IMR-90 (cell line): ENCODE measurements at regions not wholly inside any gene's neighbourhood (a gene's known extent, or its start where the extent isn't known, plus 50 kb on each side); places are given as distances from the start of the nearest gene placed in this dataset.

Experiments used
- ATAC-seq: fragments of 200-7000 bp; cut with Tn5 transposase; 2 replicates; pipeline ENCODE4 v1.9.1; 2020; ENCODE audit warnings: low read depth, mild to moderate bottlenecking, moderate library complexity
- BruUV-seq: library from RNA; stranded (reverse); fragments of 400-500 nt; replicated peaks from 2 replicates; lab custom pipeline; 2021; lab: Mats Ljungman, UMichigan
- CTCF ChIA-PET: fragments of 300-600 bp; formaldehyde crosslinking; extraction: SDS; loops from one replicate; lab custom pipeline; 2021; ENCODE audit warnings: antibody characterized with exemption; lab: Yijun Ruan, JAX
- POLR2A ChIA-PET: fragments of 300-600 bp; sonication (Branson Sonifier 250); formaldehyde crosslinking; loops from one replicate; lab custom pipeline; 2022; ENCODE audit warnings: antibody characterized with exemption; ENCODE audit not compliant: unreplicated experiment; lab: Charles Lee
- DNase-seq: peaks from one replicate; pipeline ENCODE4 v3.0.0; 2013
- H2AFZ ChIP-seq: replicated peaks from 2 replicates; pipeline ENCODE3; 2013; ENCODE audit warnings: low read length, mild to moderate bottlenecking; ENCODE audit not compliant: poor library complexity
- H2AK5ac ChIP-seq: 2 replicates; pipeline ENCODE4 v1.6.1; 2013; ENCODE audit warnings: low read depth, low read length, inconsistent platforms
- H2AK9ac ChIP-seq: replicated peaks from 2 replicates; pipeline ENCODE3; 2013; ENCODE audit warnings: mild to moderate bottlenecking, low read depth, low read length, moderate library complexity; ENCODE audit not compliant: poor library complexity
- H2BK120ac ChIP-seq: 2 replicates; pipeline ENCODE4 v1.6.1; 2013; ENCODE audit warnings: low read depth, low read length, inconsistent platforms
- H2BK15ac ChIP-seq: 3 replicates; pipeline ENCODE4 v1.6.1; 2013; ENCODE audit warnings: low read depth, low read length, inconsistent platforms
- H2BK20ac ChIP-seq: 2 replicates; pipeline ENCODE4 v1.6.1; 2013; ENCODE audit warnings: low read depth, mild to moderate bottlenecking, inconsistent platforms, low read length, moderate library complexity
- H2BK5ac ChIP-seq: 2 replicates; pipeline ENCODE4 v1.6.1; 2013; ENCODE audit warnings: mild to moderate bottlenecking, low read depth, low read length, inconsistent platforms; ENCODE audit not compliant: poor library complexity, severe bottlenecking
- H3K14ac ChIP-seq: replicated peaks from 2 replicates; pipeline ENCODE4 v1.6.1; 2013; ENCODE audit warnings: low read depth, low read length, inconsistent platforms
- H3K18ac ChIP-seq: 2 replicates; pipeline ENCODE4 v1.6.1; 2013; ENCODE audit warnings: low read depth, low read length, control low read depth
- H3K23ac ChIP-seq: 2 replicates; pipeline ENCODE4 v1.6.1; 2013; ENCODE audit warnings: low read depth, low read length, inconsistent platforms
- H3K27ac ChIP-seq: 2 replicates; pipeline ENCODE4 v1.5.1; 2013; ENCODE audit warnings: mild to moderate bottlenecking, control low read depth, low read length; ENCODE audit not compliant: insufficient read depth
- H3K27me3 ChIP-seq: 2 replicates; pipeline ENCODE4 v1.6.1; 2013; ENCODE audit warnings: low read length; ENCODE audit not compliant: control insufficient read depth, insufficient read depth
- H3K36me3 ChIP-seq: 2 replicates; pipeline ENCODE4 v1.6.1; 2013; ENCODE audit warnings: low read length, mixed read lengths; ENCODE audit not compliant: control insufficient read depth, insufficient read depth
- H3K4ac ChIP-seq: 2 replicates; pipeline ENCODE4 v1.6.1; 2013; ENCODE audit warnings: low read depth, low read length, inconsistent platforms
- H3K4me1 ChIP-seq: 2 replicates; pipeline ENCODE4 v1.6.1; 2013; ENCODE audit warnings: low read length, mixed read lengths; ENCODE audit not compliant: control insufficient read depth, insufficient read depth
- H3K4me2 ChIP-seq: 2 replicates; pipeline ENCODE4 v1.6.1; 2013; ENCODE audit warnings: low read depth, mild to moderate bottlenecking, control low read depth, low read length, moderate library complexity
- H3K4me3 ChIP-seq: 2 replicates; pipeline ENCODE4 v1.5.1; 2013; ENCODE audit warnings: low read depth, mild to moderate bottlenecking, control low read depth, low read length, moderate library complexity; ENCODE audit not compliant: insufficient read depth
- H3K56ac ChIP-seq: 2 replicates; pipeline ENCODE4 v1.6.1; 2013; ENCODE audit warnings: low read length, inconsistent platforms; ENCODE audit not compliant: insufficient read depth; ENCODE audit errors: extremely low read depth
- H3K79me1 ChIP-seq, 2 experiments: 2 replicates each; pipeline ENCODE4 v1.6.1; 2013; ENCODE audit warnings: low read length in 2 of 2, inconsistent platforms in 1 of 2, low read depth in 1 of 2
- H3K9ac ChIP-seq: 2 replicates; pipeline ENCODE4 v1.6.1; 2013; ENCODE audit warnings: low read depth, low read length, control low read depth
- H3K9me1 ChIP-seq: 2 replicates; pipeline ENCODE4 v1.6.1; 2013; ENCODE audit warnings: low read length, inconsistent platforms; ENCODE audit not compliant: insufficient read depth
- H3K9me3 ChIP-seq: 2 replicates; pipeline ENCODE4 v1.6.1; 2013; ENCODE audit warnings: low read length; ENCODE audit not compliant: control insufficient read depth, insufficient read depth
- H4K20me1 ChIP-seq: 2 replicates; pipeline ENCODE4 v1.6.1; 2013; ENCODE audit warnings: low read length, inconsistent platforms; ENCODE audit not compliant: insufficient read depth
- H4K5ac ChIP-seq: 2 replicates; pipeline ENCODE4 v1.6.1; 2013; ENCODE audit warnings: mild to moderate bottlenecking, low read depth, low read length, control low read depth
- H4K8ac ChIP-seq, 2 experiments: 2 replicates each; pipeline ENCODE4 v1.6.1; 2013; ENCODE audit warnings: low read depth in 2 of 2, low read length in 2 of 2, control low read depth in 1 of 2, inconsistent platforms in 1 of 2
- H4K91ac ChIP-seq: 2 replicates; pipeline ENCODE4 v1.6.1; 2013; ENCODE audit warnings: low read depth, low read length, inconsistent platforms; ENCODE audit not compliant: insufficient read depth
- BHLHE40 ChIP-seq: fragments of 150-350 bp; IDR thresholded peaks from 2 replicates; pipeline ENCODE4 v1.6.1; 2016; ENCODE audit warnings: mild to moderate bottlenecking, low read depth, low read length
- CEBPB ChIP-seq: IDR thresholded peaks from 2 replicates; pipeline ENCODE4 v1.6.1; 2012; ENCODE audit warnings: low read depth, low read length, improper control_type of control experiment
- CHD1 ChIP-seq: IDR thresholded peaks from 2 replicates; pipeline ENCODE4 v1.6.1; 2012; ENCODE audit warnings: low read depth, low read length, improper control_type of control experiment
- CTCF ChIP-seq: conservative IDR thresholded peaks from 2 replicates; pipeline ENCODE4 v1.5.1; 2012; ENCODE audit warnings: mild to moderate bottlenecking, low read depth, low read length, improper control_type of control experiment
- FOS ChIP-seq: fragments of 150-350 bp; IDR thresholded peaks from 2 replicates; pipeline ENCODE4 v1.6.1; 2016; ENCODE audit warnings: low read depth, low read length
- MAFK ChIP-seq: IDR thresholded peaks from 2 replicates; pipeline ENCODE4 v1.6.1; 2012; ENCODE audit warnings: low read depth, low read length, improper control_type of control experiment
- MAZ ChIP-seq: IDR thresholded peaks from 2 replicates; pipeline ENCODE4 v1.6.1; 2012; ENCODE audit warnings: low read depth, mild to moderate bottlenecking, low read length, improper control_type of control experiment, moderate library complexity, borderline replicate concordance
- MXI1 ChIP-seq: IDR thresholded peaks from 2 replicates; pipeline ENCODE4 v1.6.1; 2012; ENCODE audit warnings: low read depth, mild to moderate bottlenecking, low read length, moderate library complexity, borderline replicate concordance
- NFE2L2 ChIP-seq: fragments of 150-350 bp; IDR thresholded peaks from 2 replicates; pipeline ENCODE4 v1.6.1; 2016; ENCODE audit warnings: low read depth, mild to moderate bottlenecking, low read length
- POLR2A ChIP-seq: IDR thresholded peaks from 2 replicates; pipeline ENCODE4 v1.6.1; 2012; ENCODE audit warnings: mild to moderate bottlenecking, low read depth, low read length
- RAD21 ChIP-seq: IDR thresholded peaks from 2 replicates; pipeline ENCODE4 v1.6.1; 2012; ENCODE audit warnings: low read length, improper control_type of control experiment
- RCOR1 ChIP-seq: IDR thresholded peaks from 2 replicates; pipeline ENCODE4 v1.6.1; 2012; ENCODE audit warnings: mild to moderate bottlenecking, low read length, improper control_type of control experiment; ENCODE audit not compliant: insufficient replicate concordance
- RFX5 ChIP-seq: IDR thresholded peaks from 2 replicates; pipeline ENCODE4 v1.8.0; 2012; ENCODE audit warnings: low read depth, mild to moderate bottlenecking, low read length, moderate library complexity
- SMC3 ChIP-seq: fragments of 150-350 bp; IDR thresholded peaks from 2 replicates; pipeline ENCODE4 v1.6.1; 2016; ENCODE audit warnings: low read depth, mild to moderate bottlenecking, antibody characterized with exemption, low read length, moderate library complexity
- USF2 ChIP-seq: fragments of 150-350 bp; IDR thresholded peaks from 2 replicates; pipeline ENCODE4 v1.6.1; 2017; ENCODE audit warnings: mild to moderate bottlenecking, antibody characterized with exemption, low read length, low read depth
- WGBS, 2 experiments: methylation state at CpG; one replicate each; pipeline versions ENCODE4 v1.1.5 to v1.1.7; 2013; ENCODE audit warnings: missing lambda C conversion rate in 2 of 2; ENCODE audit not compliant: insufficient read length in 1 of 2; ENCODE audit errors: extremely low coverage in 2 of 2; 5-methylcytosine and 5-hydroxymethylcytosine counted together
- dilution Hi-C: fragments of 300-500 bp; cut with HindIII; formaldehyde crosslinking; loops from one replicate; pipeline ENCODE4 v1.14.3; 2018; ENCODE audit warnings: low sequenced_read_pairs; ENCODE audit not compliant: unreplicated experiment
- in situ Hi-C: fragments of 300-500 bp; cut with MboI; formaldehyde crosslinking; loops from 3 replicates; pipeline ENCODE4 v1.14.3; 2019; ENCODE audit warnings: low sequenced_read_pairs, inconsistent platforms, mixed read lengths
- intact Hi-C: fragments of 100-400 bp; cut with micrococcal nuclease; formaldehyde crosslinking; loops from 2 replicates; pipeline ENCODE4 v1.10.0; 2022
- TF ChIP-seq, protein P1 (sequence below): fragments of 150-350 bp; IDR thresholded peaks from 2 replicates; pipeline ENCODE4 v1.6.1; 2016; ENCODE audit warnings: low read depth, mild to moderate bottlenecking, low read length, moderate library complexity, borderline replicate concordance

GRCh38 chr7:106582365-106582764 is 78.6 kb downstream of the CCDC71L start:
- H3K4me1 ChIP-seq = no peaks in the 10 kb centered on the region
- WGBS, 2 experiments = no CpG with 5 or more reads among the region's 2 CpGs
- no peak overlapping the region for H3K27ac ChIP-seq
- H3K56ac ChIP-seq = no peak overlapping the region
- intact Hi-C loops = no loop called here
- no peaks in the 10 kb centered on the region for H3K9me3 ChIP-seq
- no peak overlapping the region for H4K5ac ChIP-seq
- no peak overlapping the region for H4K8ac ChIP-seq
- ATAC-seq (no peak), DNase-seq (no peak)
- in situ Hi-C loops = no loop called here
- no peak overlapping the region for H2BK20ac ChIP-seq
- no peak overlapping the region for H2AK9ac ChIP-seq
- H3K4ac ChIP-seq = no peak overlapping the region
- H3K9me1 ChIP-seq = no peaks in the 10 kb centered on the region
- no peak overlapping the region for H2BK120ac ChIP-seq
- H4K20me1 ChIP-seq = no peaks in the 10 kb centered on the region
- H4K91ac ChIP-seq = no peak overlapping the region
- H3K36me3 ChIP-seq = no peaks in the 10 kb centered on the region
- H3K9ac ChIP-seq = no peak overlapping the region
- no peak overlapping the region for H2BK15ac ChIP-seq
- no peak overlapping the region for H2AFZ ChIP-seq
- no peak overlapping the region for H2AK5ac ChIP-seq
- ChIA-PET CTCF (no interaction called here), POLR2A (no interaction called here)
- no peak overlapping the region for H3K4me3 ChIP-seq
- TF ChIP-seq, protein P1, sequence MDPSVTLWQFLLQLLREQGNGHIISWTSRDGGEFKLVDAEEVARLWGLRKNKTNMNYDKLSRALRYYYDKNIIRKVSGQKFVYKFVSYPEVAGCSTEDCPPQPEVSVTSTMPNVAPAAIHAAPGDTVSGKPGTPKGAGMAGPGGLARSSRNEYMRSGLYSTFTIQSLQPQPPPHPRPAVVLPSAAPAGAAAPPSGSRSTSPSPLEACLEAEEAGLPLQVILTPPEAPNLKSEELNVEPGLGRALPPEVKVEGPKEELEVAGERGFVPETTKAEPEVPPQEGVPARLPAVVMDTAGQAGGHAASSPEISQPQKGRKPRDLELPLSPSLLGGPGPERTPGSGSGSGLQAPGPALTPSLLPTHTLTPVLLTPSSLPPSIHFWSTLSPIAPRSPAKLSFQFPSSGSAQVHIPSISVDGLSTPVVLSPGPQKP = no peak
- TF ChIP-seq SMC3 (no peak), CEBPB (no peak), CTCF (no peak), MAZ (no peak), MXI1 (no peak), BHLHE40 (no peak), CHD1 (no peak), RCOR1 (no peak), NFE2L2 (no peak), FOS (no peak), POLR2A (no peak), RAD21 (no peak), RFX5 (no peak), MAFK (no peak), USF2 (no peak)
- H3K18ac ChIP-seq = no peak overlapping the region
- no TSS peak for BruUV-seq
- no peak overlapping the region for H3K23ac ChIP-seq
- H3K27me3 ChIP-seq = no peaks in the 10 kb centered on the region
- H3K4me2 ChIP-seq = no peak overlapping the region
- no peak overlapping the region for H3K14ac ChIP-seq
- dilution Hi-C loops = no loop called here
- no peaks in the 10 kb centered on the region for H3K79me1 ChIP-seq
- no peak overlapping the region for H2BK5ac ChIP-seq
